HFF-Myc (cell line): ENCODE measurements at regions not wholly inside any gene's neighbourhood (a gene's known extent, or its start where the extent isn't known, plus 50 kb on each side); places are given as distances from the start of the nearest gene placed in this dataset.

Source experiments
- DNase-seq: peaks from one replicate; pipeline ENCODE4 v3.0.0-alpha.2; 2011; ENCODE audit warnings: low read depth; ENCODE audit errors: extremely low read depth
- H3K4me3 ChIP-seq: replicated peaks from 2 replicates; pipeline ENCODE4 v1.5.1; 2011; ENCODE audit warnings: low read depth, mild to moderate bottlenecking, control low read depth, low read length
- TF ChIP-seq, protein P1 (sequence below): IDR thresholded peaks from 2 replicates; pipeline ENCODE4 v1.5.1; 2012; ENCODE audit warnings: mild to moderate bottlenecking, low read depth, low read length, control low read depth; ENCODE audit errors: missing control alignments

DNA sequence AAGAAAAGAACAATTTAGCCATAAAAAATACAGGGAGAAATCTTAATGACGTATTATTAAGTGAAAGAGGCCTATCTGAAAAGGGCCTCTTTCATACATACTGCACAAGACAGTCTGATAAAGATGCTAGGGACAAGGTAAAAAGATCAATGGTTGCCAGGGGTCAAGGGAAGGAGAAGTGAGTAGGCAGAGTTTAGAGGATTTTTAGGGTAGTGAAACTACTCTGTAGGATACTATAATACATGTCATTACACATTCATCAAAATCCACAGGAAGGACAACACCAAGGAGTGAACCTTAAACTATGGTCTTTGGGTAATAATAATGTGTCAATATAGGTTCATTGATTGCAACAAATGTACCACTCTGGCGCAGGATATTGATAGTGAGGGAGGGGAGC lies 289.3 kb downstream of the FSIP2 start:
- DNase-seq: no peak
- no peak overlapping the region for H3K4me3 ChIP-seq
- TF ChIP-seq, protein P1, sequence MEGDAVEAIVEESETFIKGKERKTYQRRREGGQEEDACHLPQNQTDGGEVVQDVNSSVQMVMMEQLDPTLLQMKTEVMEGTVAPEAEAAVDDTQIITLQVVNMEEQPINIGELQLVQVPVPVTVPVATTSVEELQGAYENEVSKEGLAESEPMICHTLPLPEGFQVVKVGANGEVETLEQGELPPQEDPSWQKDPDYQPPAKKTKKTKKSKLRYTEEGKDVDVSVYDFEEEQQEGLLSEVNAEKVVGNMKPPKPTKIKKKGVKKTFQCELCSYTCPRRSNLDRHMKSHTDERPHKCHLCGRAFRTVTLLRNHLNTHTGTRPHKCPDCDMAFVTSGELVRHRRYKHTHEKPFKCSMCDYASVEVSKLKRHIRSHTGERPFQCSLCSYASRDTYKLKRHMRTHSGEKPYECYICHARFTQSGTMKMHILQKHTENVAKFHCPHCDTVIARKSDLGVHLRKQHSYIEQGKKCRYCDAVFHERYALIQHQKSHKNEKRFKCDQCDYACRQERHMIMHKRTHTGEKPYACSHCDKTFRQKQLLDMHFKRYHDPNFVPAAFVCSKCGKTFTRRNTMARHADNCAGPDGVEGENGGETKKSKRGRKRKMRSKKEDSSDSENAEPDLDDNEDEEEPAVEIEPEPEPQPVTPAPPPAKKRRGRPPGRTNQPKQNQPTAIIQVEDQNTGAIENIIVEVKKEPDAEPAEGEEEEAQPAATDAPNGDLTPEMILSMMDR: no peak

DNA sequence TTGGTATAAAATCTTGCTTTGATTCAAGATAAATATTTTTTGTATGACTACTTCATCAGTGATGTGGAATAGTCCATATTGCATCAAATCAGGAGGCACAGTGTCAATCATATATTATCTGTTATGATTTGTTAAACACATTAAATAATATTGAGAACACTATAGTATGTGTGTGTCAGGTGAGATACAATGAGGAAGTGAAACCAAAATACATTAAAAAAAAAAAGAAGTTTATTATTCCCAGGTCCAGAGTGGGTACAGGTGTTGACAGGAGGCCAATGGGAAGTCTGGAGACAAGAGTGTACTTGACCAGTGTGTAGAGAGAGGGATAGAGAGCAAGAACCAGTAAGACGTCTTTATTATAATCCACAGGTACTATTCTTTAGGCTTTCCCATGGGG lies 292.6 kb downstream of the FSIP2 start:
- DNase-seq: no peak
- TF ChIP-seq, protein P1: no peak
- H3K4me3 ChIP-seq: no peak overlapping the region

DNA sequence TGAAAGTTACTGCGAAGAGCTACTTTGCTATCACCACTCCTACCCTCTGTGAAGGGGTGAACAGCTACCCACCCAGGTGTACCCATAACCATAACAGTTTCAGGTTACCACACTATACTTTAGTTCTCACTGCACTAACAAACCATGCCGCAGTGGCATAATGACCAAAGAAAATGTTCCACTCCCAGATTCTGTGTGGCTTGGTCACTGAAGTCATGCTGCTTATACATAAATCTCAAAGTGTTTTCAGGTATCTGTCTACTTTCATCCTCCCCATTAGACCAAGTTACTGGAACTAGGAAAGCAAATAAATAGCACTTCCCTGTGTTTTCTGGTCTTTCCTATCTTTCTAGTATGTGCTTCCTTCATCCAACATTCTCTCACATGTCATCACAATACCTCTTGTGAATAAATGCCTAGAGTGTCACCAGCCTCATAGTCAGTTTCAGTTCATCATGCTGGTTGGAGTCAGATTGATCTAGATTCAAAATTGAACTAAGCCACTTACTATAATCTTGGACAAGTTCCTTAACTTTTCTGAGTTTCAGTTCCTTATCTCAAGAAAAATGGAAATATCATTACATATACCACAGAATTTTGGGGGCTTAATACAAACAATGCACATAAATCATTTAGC lies 293.6 kb downstream of the FSIP2 start:
- H3K4me3 ChIP-seq: no peak overlapping the region

GRCh38 chr2:186032930-186033329 lies 294.3 kb downstream of the FSIP2 start:
- TF ChIP-seq, protein P1: no peak
- H3K4me3 ChIP-seq: no peak overlapping the region
- DNase-seq: no peak

More for the DNA sequence above, 293.6 kb downstream of the FSIP2 start:
- DNase-seq: no peak
- TF ChIP-seq, protein P1: no peak

GRCh38 chr2:186033541-186033940 lies 294.9 kb downstream of the FSIP2 start:
- DNase-seq: no peak
- no peak overlapping the region for H3K4me3 ChIP-seq
- TF ChIP-seq, protein P1: no peak

DNA sequence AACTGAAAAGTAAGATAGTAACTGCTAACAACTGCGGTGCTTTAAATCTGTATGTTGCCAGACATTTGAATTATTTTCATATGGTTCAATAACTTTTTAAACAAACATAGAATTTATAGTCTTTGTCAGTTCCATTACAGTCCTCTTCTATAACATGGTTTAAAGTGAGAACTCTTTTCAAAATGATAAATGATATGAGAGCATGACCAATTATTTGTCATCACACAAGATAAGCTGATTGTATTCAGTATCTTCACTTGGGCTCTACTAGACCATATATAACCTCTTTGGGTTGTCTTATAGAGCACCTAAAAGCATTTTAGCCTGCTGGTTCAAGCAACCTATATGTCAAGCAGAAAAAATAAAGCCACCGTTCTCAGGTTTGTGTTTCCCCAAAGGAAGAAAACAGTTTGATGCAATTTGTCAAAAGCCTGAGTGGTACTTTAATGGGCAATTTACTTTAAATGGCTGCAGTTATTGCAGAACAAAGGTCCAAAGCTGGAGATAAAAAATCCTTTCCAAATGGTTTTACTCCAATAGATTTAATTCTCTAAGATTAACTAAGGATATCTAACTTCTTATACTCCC lies 298.4 kb downstream of the FSIP2 start:
- no peak for DNase-seq
- TF ChIP-seq, protein P1: no peak
- H3K4me3 ChIP-seq: no peak overlapping the region
